Mesendoderm (in vitro differentiated cells): ENCODE measurements at regions not wholly inside any gene's neighbourhood (a gene's known extent, or its start where the extent isn't known, plus 50 kb on each side); places are given as distances from the start of the nearest gene placed in this dataset.

Experiments used
- DNase-seq: peaks from one replicate; pipeline ENCODE4 v3.0.0; 2013
- H2AK5ac ChIP-seq: 2 replicates; pipeline ENCODE4 v1.6.1; 2013; ENCODE audit warnings: low read length, inconsistent platforms
- H2BK120ac ChIP-seq: 2 replicates; pipeline ENCODE4 v1.6.1; 2013; ENCODE audit warnings: low read depth, mild to moderate bottlenecking, low read length, moderate library complexity, mixed read lengths
- H2BK15ac ChIP-seq: replicated peaks from 2 replicates; pipeline ENCODE4 v1.6.1; 2013; ENCODE audit warnings: low read depth, mild to moderate bottlenecking, moderate library complexity
- H2BK5ac ChIP-seq: 2 replicates; pipeline ENCODE4 v1.6.1; 2013; ENCODE audit warnings: low read length, inconsistent platforms
- H3K18ac ChIP-seq: 2 replicates; pipeline ENCODE4 v1.6.1; 2013; ENCODE audit warnings: mild to moderate bottlenecking, low read length, mixed read lengths
- H3K23ac ChIP-seq: one replicate; pipeline ENCODE4 v1.6.1; 2013; ENCODE audit warnings: low read length
- H3K27ac ChIP-seq: 2 replicates; pipeline ENCODE4 v1.5.1; 2013; ENCODE audit warnings: low read depth, mild to moderate bottlenecking, inconsistent platforms, low read length, moderate library complexity
- H3K27me3 ChIP-seq: 2 replicates; pipeline ENCODE4 v1.6.1; 2013; ENCODE audit warnings: low read length, control low read depth, mild to moderate bottlenecking, inconsistent platforms; ENCODE audit not compliant: insufficient read depth, poor library complexity
- H3K36me3 ChIP-seq: 2 replicates; pipeline ENCODE4 v1.6.1; 2013; ENCODE audit warnings: low read length, inconsistent platforms; ENCODE audit not compliant: control insufficient read depth, insufficient read depth
- H3K4ac ChIP-seq: one replicate; pipeline ENCODE4 v1.6.1; 2013; ENCODE audit warnings: low read depth, mild to moderate bottlenecking, low read length, moderate library complexity
- H3K4me1 ChIP-seq: 2 replicates; pipeline ENCODE4 v1.6.1; 2013; ENCODE audit warnings: low read depth, low read length, inconsistent platforms; ENCODE audit not compliant: control insufficient read depth
- H3K4me2 ChIP-seq: 2 replicates; pipeline ENCODE4 v1.6.1; 2013; ENCODE audit warnings: low read length
- H3K4me3 ChIP-seq: 2 replicates; pipeline ENCODE4 v1.5.1; 2013; ENCODE audit warnings: mild to moderate bottlenecking, low read length
- H3K56ac ChIP-seq: one replicate; pipeline ENCODE4 v1.6.1; 2013; ENCODE audit warnings: low read length
- H3K79me1 ChIP-seq: 2 replicates; pipeline ENCODE4 v1.6.1; 2013; ENCODE audit warnings: low read length, inconsistent platforms
- H3K79me2 ChIP-seq: 2 replicates; pipeline ENCODE4 v1.6.1; 2013; ENCODE audit warnings: mild to moderate bottlenecking, low read length; ENCODE audit not compliant: control insufficient read depth, insufficient read depth
- H3K9ac ChIP-seq: 2 replicates; pipeline ENCODE4 v1.6.1; 2013; ENCODE audit warnings: low read length, inconsistent platforms
- H4K5ac ChIP-seq: one replicate; pipeline ENCODE4 v1.6.1; 2013; ENCODE audit warnings: low read length
- H4K8ac ChIP-seq: one replicate; pipeline ENCODE4 v1.6.1; 2013; ENCODE audit warnings: low read depth, mild to moderate bottlenecking, control low read depth, low read length, moderate library complexity
- WGBS: extraction: QIAGEN DNeasy Blood & Tissue Kit; methylation state at CpG from one replicate; pipeline ENCODE4 v1.1.7; 2013; ENCODE audit warnings: low lambda C conversion rate, missing lambda C conversion rate; ENCODE audit not compliant: insufficient coverage; ENCODE audit errors: extremely low coverage; 5-methylcytosine and 5-hydroxymethylcytosine counted together

- WGBS, result no CpG with 5 or more reads among the region's 1 CpG
- H2BK5ac ChIP-seq, result no peak overlapping the region
Observed at GRCh38 chr2:122451697-122452096, 696.2 kb downstream of the TSN start.

GRCh38 chr2:122469147-122469546 is 713.7 kb downstream of the TSN start:
- no CpG with 5 or more reads among the region's 5 CpGs for WGBS
- Histone ChIP-seq H3K4ac (no peak overlapping the region), H2BK120ac (no peak overlapping the region), H3K36me3 (no peaks in the 10 kb centered on the region), H4K8ac (no peak overlapping the region), H4K5ac (no peak overlapping the region), H3K4me2 (no peak overlapping the region), H3K79me1 (no peaks in the 10 kb centered on the region), H2BK5ac (no peak overlapping the region), H3K27ac (no peak overlapping the region), H3K23ac (no peak overlapping the region), H3K27me3 (no peaks in the 10 kb centered on the region), H3K9ac (no peak overlapping the region), H3K4me3 (no peak overlapping the region), H3K79me2 (no peaks in the 10 kb centered on the region), H3K4me1 (no peaks in the 10 kb centered on the region), H2AK5ac (no peak overlapping the region), H3K18ac (no peak overlapping the region), H2BK15ac (no peak overlapping the region), H3K56ac (no peak overlapping the region)
- DNase-seq, result no peak

More at GRCh38 chr2:122451697-122452096, 696.2 kb downstream of the TSN start:
- no peaks in the 10 kb centered on the region for H3K79me2 ChIP-seq
- no peaks in the 10 kb centered on the region for H3K4me1 ChIP-seq
- H3K4me2 ChIP-seq, result no peak overlapping the region
- H3K56ac ChIP-seq, result no peak overlapping the region
- H3K9ac ChIP-seq, result no peak overlapping the region
- no peaks in the 10 kb centered on the region for H3K36me3 ChIP-seq
- H3K27ac ChIP-seq, result no peak overlapping the region
- H3K4me3 ChIP-seq, result no peak overlapping the region
- no peak overlapping the region for H2AK5ac ChIP-seq
- no peak overlapping the region for H4K8ac ChIP-seq
- no peaks in the 10 kb centered on the region for H3K79me1 ChIP-seq
- no peak overlapping the region for H4K5ac ChIP-seq
- H3K23ac ChIP-seq, result no peak overlapping the region
- H3K4ac ChIP-seq, result no peak overlapping the region
- no peak overlapping the region for H2BK120ac ChIP-seq
- H3K27me3 ChIP-seq, result no peaks in the 10 kb centered on the region
- no peak overlapping the region for H2BK15ac ChIP-seq
- H3K18ac ChIP-seq, result no peak overlapping the region
- no peak for DNase-seq

GRCh38 chr2:122471753-122472152 is 716.3 kb downstream of the TSN start:
- Histone ChIP-seq H2BK120ac (no peak overlapping the region), H3K27me3 (no peaks in the 10 kb centered on the region), H3K4me3 (no peak overlapping the region), H3K27ac (no peak overlapping the region), H3K9ac (no peak overlapping the region), H3K56ac (no peak overlapping the region), H2BK5ac (no peak overlapping the region), H3K4ac (no peak overlapping the region), H3K79me1 (no peaks in the 10 kb centered on the region), H3K23ac (no peak overlapping the region), H3K4me1 (no peaks in the 10 kb centered on the region), H3K79me2 (no peaks in the 10 kb centered on the region), H3K4me2 (no peak overlapping the region), H2AK5ac (no peak overlapping the region), H2BK15ac (no peak overlapping the region), H3K18ac (no peak overlapping the region), H3K36me3 (no peaks in the 10 kb centered on the region), H4K5ac (no peak overlapping the region), H4K8ac (no peak overlapping the region)
- no peak for DNase-seq

GRCh38 chr2:122478117-122478516 is 722.7 kb downstream of the TSN start:
- Histone ChIP-seq H2BK5ac (no peak overlapping the region), H3K23ac (no peak overlapping the region), H3K56ac (no peak overlapping the region), H3K4me3 (no peak overlapping the region), H3K4ac (no peak overlapping the region), H2BK120ac (no peak overlapping the region), H3K79me1 (no peaks in the 10 kb centered on the region), H3K4me1 (no peaks in the 10 kb centered on the region), H3K27ac (no peak overlapping the region), H3K27me3 (no peaks in the 10 kb centered on the region), H4K5ac (no peak overlapping the region), H2BK15ac (no peak overlapping the region), H3K36me3 (no peaks in the 10 kb centered on the region), H3K79me2 (no peaks in the 10 kb centered on the region), H3K18ac (no peak overlapping the region), H2AK5ac (no peak overlapping the region), H3K9ac (no peak overlapping the region), H3K4me2 (no peak overlapping the region), H4K8ac (no peak overlapping the region)
- WGBS, result no CpG with 5 or more reads among the region's 2 CpGs
- no peak for DNase-seq

GRCh38 chr2:122478771-122479170 is 723.3 kb downstream of the TSN start:
- no peaks in the 10 kb centered on the region for H3K79me1 ChIP-seq
- no CpG with 5 or more reads among the region's 2 CpGs for WGBS
- no peak overlapping the region for H3K4ac ChIP-seq
- no peak overlapping the region for H3K4me2 ChIP-seq
- H3K79me2 ChIP-seq, result no peaks in the 10 kb centered on the region
- no peak overlapping the region for H4K5ac ChIP-seq
- no peak for DNase-seq
- H3K18ac ChIP-seq, result no peak overlapping the region
- no peak overlapping the region for H3K23ac ChIP-seq
- no peak overlapping the region for H3K4me3 ChIP-seq
- H2BK15ac ChIP-seq, result no peak overlapping the region
- H4K8ac ChIP-seq, result no peak overlapping the region
- no peaks in the 10 kb centered on the region for H3K36me3 ChIP-seq
- H3K27me3 ChIP-seq, result no peaks in the 10 kb centered on the region
- no peak overlapping the region for H2BK120ac ChIP-seq
- no peak overlapping the region for H2AK5ac ChIP-seq
- no peak overlapping the region for H3K56ac ChIP-seq
- no peak overlapping the region for H3K27ac ChIP-seq
- H3K4me1 ChIP-seq, result no peaks in the 10 kb centered on the region
- no peak overlapping the region for H3K9ac ChIP-seq
- H2BK5ac ChIP-seq, result no peak overlapping the region

- no peak overlapping the region for H3K9ac ChIP-seq
- no peaks in the 10 kb centered on the region for H3K27me3 ChIP-seq
- H2BK15ac ChIP-seq, result no peak overlapping the region
- no peak overlapping the region for H2BK5ac ChIP-seq
- H3K56ac ChIP-seq, result no peak overlapping the region
- no peak overlapping the region for H2BK120ac ChIP-seq
- no CpG with 5 or more reads among the region's 6 CpGs for WGBS
- no peak overlapping the region for H3K27ac ChIP-seq
- no peak overlapping the region for H3K18ac ChIP-seq
- no peaks in the 10 kb centered on the region for H3K79me1 ChIP-seq
- H3K79me2 ChIP-seq, result no peaks in the 10 kb centered on the region
- no peak overlapping the region for H3K4me3 ChIP-seq
- no peak overlapping the region for H3K23ac ChIP-seq
- H4K8ac ChIP-seq, result no peak overlapping the region
- H2AK5ac ChIP-seq, result no peak overlapping the region
- H4K5ac ChIP-seq, result no peak overlapping the region
- H3K4ac ChIP-seq, result no peak overlapping the region
- no peak for DNase-seq
- H3K4me1 ChIP-seq, result no peaks in the 10 kb centered on the region
- no peaks in the 10 kb centered on the region for H3K36me3 ChIP-seq
- H3K4me2 ChIP-seq, result no peak overlapping the region
Observed at GRCh38 chr2:122480501-122481243, 725.2 kb downstream of the TSN start.
